ENCODE measurements at regions not wholly inside any gene's neighbourhood (a gene's known extent, or its start where the extent isn't known, plus 50 kb on each side); places are given as distances from the start of the nearest gene placed in this dataset.
"Not testable (repeated sequence)": the region's sequence is repeated elsewhere in the genome, so short reads cannot be mapped to it uniquely, and the experiment has no call there.

DNA sequence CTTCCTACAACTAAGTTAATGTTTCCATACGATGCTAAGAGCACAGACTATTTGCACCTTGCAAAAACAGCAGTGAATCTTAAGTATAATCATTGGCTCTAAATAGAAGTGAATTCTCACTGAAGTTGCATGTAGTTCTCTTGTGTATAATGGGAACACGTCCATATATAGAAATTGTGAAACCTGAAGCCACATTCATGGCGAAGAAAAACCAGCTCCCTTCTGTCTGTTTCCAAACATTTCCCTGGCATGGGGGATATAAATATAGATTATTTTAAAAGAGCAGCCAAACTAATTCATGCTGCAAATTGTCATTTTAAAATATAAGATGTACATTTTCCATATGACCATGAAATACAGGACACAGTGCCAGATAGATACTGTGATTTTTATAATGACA, 71.1 kb downstream of the TRAM1L1 start:
- DNase-seq: no peak

DNA sequence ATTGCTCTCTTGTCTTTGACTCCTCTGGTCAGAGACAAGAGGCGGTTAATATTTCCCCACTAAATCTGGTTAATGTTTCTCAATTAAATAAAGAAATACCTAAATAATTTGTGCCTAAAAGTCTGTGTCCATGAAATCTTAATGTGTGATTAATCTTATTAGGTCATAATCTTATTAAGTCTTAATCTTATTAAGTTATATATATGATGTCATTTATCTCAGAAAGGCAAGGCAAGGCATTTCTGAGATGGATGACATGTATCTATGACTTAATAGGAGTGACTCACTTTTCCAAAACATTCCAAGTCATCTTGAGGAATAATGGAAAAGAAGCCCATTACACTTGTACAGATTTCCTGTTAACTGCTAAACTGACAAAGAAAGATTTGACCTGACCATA, 74.7 kb downstream of the TRAM1L1 start:
- DNase-seq: no peak

- DNase-seq: no peak
These were observed 84.3 kb downstream of the TRAM1L1 start for GRCh38 chr4:117001077-117001476.

- no peak for DNase-seq
These were observed 102.7 kb downstream of the TRAM1L1 start for GRCh38 chr4:116982656-116983055.

- not testable (repeated sequence) for DNase-seq
These were observed 104.9 kb downstream of the TRAM1L1 start for GRCh38 chr4:116980436-116980835.

- no peak for DNase-seq
These were observed 126.3 kb downstream of the TRAM1L1 start for GRCh38 chr4:116959045-116959444.

- no peak for DNase-seq
These were observed 131.4 kb downstream of the TRAM1L1 start for GRCh38 chr4:116953947-116954346.

DNA sequence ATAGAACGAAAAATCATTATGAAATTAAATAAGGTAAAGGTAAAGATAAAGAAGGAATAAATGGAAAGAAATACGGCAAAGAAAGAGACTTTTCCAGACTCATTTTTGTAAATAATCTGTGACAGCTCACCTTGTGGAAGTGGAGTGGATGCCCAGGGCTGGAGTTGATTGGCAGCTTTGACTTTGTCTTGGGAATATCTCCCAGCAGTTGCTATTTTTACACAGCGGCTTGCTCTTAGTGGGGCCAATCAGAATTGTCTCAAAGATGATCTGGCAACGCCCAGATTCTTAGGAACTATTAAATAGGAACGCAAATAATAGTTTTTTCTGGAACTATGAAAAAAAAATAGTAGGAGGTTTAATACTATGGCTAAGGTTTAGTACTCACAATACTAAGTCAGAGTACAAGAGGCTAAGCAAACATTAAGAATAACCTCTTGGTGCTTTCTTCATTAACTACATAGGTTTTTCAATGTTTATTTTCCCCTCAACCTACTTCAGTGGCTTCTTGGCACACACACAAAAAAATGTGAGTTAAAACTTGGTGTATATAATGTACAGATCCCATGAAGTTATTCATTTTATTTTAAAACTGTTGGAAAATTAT, 132.7 kb downstream of the TRAM1L1 start:
- DNase-seq: no peak

DNA sequence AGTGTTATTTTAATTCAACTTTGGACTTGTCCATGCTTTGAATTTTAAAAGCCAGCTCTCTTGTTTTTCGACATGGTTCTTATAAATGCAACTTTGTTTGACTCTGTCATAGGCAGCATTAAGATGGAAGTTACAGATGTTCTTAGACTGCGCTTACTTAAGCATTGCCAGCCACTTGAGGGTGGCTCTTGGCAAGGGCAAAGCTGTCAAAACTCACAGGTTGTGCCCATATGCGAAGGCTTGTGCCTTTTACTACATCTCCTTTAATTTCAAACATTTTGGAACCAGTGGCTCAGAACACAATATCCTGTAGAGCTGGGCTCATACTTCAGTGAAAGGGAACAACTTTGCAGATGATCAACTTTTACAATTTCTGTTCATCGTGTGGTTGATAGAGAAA, 135.5 kb downstream of the TRAM1L1 start:
- DNase-seq: no peak

GRCh38 chr4:116942315-116942714, 143.1 kb downstream of the TRAM1L1 start:
- no peak for DNase-seq

DNA sequence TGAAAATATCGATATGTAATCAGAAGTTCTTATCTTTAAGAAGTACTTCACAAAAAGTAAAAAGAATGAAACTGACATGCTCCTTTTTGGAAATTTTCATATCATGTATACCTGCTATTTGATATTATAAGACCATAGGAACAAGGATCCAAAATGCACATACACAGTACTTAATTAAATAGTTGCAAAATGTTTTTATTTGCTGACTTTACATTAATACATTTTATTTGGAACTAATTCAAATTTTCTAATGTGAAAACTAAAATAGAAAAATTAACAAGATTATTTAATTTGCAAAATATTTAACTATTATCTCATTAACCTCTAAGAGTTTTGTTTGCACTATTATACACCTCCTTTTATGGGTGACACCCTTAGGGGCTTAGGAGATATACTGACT, 155.0 kb downstream of the TRAM1L1 start:
- DNase-seq: no peak

GRCh38 chr4:116926631-116927295, 158.6 kb downstream of the TRAM1L1 start:
- no peak for DNase-seq

DNA sequence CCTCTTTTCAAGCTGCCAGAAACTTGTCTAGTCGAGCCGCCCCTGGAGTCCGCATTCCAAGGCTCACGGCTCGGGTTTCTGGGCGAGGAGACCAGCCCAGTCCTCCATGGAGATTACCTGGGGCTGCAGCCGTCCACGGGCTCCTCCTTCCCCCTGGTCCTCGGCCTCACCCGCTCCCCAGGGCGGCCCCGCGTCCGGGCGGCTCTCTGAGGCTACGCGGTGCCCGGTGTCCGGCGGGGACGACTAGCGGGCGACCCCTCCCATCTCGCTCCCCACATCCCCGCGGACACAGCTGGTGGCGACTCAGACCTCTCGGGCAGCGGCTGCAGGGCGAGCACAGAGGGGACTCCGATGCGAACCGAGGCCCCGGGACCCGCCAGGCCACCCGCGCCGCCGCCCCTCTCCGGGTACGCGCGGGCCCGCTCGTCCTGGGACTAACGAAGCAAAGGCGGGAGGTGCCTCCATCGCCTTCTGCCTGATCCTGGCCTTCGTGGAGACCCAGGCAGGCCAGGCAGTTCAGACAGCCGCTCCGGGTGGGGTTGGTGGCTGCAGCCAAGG, 159.4 kb downstream of the TRAM1L1 start:
- DNase-seq: no peak

DNA sequence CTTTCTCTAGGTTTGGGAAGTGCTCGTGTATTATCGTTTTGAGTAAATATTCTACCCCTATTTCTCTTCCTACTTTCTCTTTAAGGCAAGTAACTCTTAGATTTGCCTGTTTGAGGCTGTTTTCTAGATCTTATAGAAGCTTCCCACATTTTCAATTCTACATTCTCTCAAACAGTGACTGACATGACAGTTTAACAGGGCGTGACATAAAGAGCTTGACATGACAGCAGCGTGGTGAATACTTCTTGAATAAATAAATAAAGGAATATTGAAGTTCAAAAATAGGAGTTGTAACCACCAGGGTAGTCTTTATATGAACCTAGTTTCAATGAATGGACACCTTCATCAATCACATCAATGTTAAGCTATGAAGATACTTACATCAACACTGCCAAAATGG, 162.0 kb downstream of the TRAM1L1 start:
- no peak for DNase-seq

GRCh38 chr4:116913451-116913850, 171.9 kb downstream of the TRAM1L1 start:
- no peak for DNase-seq

DNA sequence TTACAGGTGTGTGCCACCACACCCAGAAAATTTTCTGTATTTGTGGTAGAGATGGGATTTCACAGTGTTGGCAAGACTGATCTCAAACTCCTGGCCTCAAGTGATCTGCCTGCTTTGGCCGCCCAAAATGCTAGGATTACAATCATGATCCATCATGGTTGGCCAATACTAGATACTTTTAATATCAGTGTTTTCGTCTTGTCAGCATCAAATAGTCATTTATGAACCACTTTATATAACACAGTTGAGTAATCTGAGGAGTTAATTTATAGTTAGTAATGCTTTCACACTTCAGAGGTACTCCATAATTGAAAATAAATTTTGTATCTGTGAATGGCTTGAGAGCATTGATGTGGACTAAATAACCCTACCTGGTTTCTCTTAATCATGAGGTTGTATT, 178.6 kb downstream of the TRAM1L1 start:
- no peak for DNase-seq

DNA sequence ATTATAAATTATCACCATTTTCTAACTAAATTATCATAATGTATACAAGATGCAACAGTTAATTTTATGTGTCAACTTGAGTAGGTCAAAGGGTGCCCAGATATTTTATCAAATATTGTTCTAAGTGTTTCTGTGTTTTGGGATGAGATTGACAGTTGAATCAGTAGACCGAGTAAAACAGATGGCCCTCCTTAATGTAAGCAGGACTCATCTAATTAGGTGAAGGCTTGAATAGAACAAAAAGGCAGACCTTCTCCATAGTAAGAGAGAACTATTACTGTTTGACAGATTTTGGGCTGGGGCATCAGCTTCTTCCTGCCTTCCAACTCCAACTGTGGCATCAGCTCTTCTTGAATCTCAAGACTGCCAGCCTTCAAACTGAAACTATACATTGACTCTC, 185.8 kb downstream of the TRAM1L1 start:
- no peak for DNase-seq

- DNase-seq: no peak
These were observed 199.8 kb downstream of the TRAM1L1 start for GRCh38 chr4:116885579-116885978.

- DNase-seq: no peak
These were observed 202.9 kb downstream of the TRAM1L1 start for GRCh38 chr4:116882503-116882902.

DNA sequence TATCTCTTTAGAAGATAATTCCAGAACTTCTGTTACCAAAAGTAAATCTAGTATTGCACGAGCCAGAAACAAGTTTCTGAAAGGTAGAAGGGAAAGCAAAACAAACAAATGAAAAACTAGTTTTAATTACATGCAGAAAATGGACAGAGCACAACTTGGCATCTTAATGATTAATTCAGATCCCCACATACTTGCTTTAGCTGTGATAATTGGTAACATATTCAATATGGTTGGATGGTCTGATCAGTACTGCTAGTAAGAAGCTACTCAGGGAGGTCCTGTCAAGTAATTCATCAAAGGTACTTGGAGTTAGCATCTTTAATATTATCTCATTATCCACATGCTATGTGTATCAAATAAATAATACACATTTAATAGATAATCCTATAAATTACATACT, 204.3 kb downstream of the TRAM1L1 start:
- no peak for DNase-seq

DNA sequence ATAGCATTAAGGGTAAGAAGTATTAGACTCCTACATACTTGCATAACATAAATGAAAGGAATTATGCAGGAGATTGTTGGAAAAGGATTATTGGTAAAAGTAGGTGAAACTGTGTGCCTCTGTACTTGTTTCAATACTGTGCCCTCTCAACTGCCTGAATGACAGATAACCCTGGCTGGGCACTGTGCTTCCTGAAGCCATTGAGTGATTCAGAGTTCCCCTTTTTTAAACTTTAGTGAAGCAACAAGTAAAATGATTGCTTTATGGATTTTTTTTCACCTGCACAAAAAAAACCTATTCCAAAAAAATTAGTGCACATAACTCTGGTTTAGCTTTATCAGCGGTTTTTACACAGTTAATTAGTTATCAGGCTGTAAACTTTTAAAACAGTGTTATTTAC, 204.8 kb downstream of the TRAM1L1 start:
- no peak for DNase-seq

DNA sequence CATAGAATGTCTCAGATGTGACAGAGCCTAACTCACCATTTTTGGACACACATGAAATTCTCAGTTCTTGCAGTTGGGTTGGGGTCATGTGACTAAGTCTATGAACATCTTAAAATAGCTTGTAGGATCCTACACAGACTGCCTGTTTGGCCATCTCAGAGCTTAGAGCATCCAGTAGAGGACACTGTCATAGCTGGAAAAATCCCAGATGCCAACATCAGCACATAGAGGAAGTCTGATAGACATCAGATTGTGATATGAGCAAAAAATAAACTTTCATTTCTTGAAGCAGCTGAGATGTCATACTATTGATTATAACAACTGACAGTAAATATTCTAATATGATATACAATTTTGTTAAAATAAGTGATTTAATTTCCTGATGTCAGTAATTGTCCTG, 207.1 kb downstream of the TRAM1L1 start:
- no peak for DNase-seq

DNA sequence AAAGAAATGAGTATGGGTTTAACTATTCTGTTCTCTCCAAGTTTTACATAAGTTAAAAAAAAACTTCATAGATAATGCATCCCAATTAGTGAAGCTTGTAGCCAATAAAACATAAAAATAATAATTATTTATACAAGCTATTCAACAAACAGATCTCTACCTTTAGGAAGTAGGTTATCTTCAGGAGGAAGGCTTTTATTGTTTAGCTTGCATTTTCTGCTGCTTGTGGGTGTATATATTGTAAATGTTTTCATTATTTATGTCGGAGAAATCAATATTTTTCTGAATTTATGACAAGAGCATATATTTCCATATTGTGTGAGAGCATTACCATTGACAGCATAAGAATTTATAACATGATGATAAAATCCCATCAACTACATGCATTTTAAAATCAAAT, 208.3 kb downstream of the TRAM1L1 start:
- DNase-seq: no peak

- DNase-seq: no peak
These were observed 212.4 kb downstream of the TRAM1L1 start for GRCh38 chr4:116872941-116873340.

DNA sequence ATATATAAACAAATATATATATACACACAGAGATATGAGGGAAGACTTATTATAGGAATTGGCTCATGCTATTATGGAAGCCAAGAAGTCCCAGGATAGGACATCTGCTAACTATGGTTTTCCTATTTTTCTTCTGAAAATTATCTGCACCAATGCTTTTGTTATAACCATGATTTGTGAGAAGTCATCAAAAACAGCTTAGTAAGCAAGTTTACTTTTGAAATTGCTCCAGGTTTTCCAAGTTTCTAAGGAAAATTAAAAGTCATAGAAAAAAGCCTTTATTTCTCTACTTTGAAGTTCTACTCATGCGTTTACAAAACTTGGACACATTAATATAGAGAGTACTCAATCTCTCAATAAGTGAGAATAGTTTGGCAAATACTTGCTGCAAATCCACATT, 213.1 kb downstream of the TRAM1L1 start:
- no peak for DNase-seq
